ENCODE measurements at regions not wholly inside any gene's neighbourhood (a gene's known extent, or its start where the extent isn't known, plus 50 kb on each side); places are given as distances from the start of the nearest gene placed in this dataset.

- Histone ChIP-seq H4K20me1 (ENCODE audit: insufficient read depth, low read length) (no peaks in the 10 kb centered on the region), H3K4me1 (ENCODE audit: control insufficient read depth in 1 of 2, insufficient read depth in 2 of 2, low read length in 2 of 2) (no peaks in the 10 kb centered on the region), H3K4me2 (replicated peaks; ENCODE audit: extremely low read depth, low read length, poor library complexity, severe bottlenecking) (no peak overlapping the region), H3K27ac (ENCODE audit: low read depth in 1 of 2, low read length in 2 of 2) (no peak overlapping the region), H2AFZ (ENCODE audit: insufficient read depth, low read depth, low read length, poor library complexity, severe bottlenecking) (no peak overlapping the region), H3K4me3 (replicated peaks in 1 of 3; ENCODE audit: low read depth in 2 of 3, low read length in 3 of 3) (no peak overlapping the region), H3K79me2 (ENCODE audit: insufficient read depth, low read length) (no peaks in the 10 kb centered on the region), H3K9me3 (replicated peaks in 1 of 2; ENCODE audit: control insufficient read depth in 1 of 2, insufficient read depth in 1 of 2, low read length in 2 of 2) (peaks cover 12 to 23% of the 10 kb centered on the region in 2 donors), H3K9ac (ENCODE audit: insufficient read depth, low read length, poor library complexity, severe bottlenecking) (no peak overlapping the region), H3K36me3 (replicated peaks in 1 of 2; ENCODE audit: control insufficient read depth in 1 of 2, insufficient read depth in 2 of 2, low read length in 2 of 2) (no peaks in the 10 kb centered on the region), H3K27me3 (ENCODE audit: control insufficient read depth in 2 of 2, insufficient read depth in 2 of 2, low read length in 2 of 2) (no peaks in the 10 kb centered on the region)
- Mint-ChIP-seq H3K4me3 (no peak overlapping the region), H3K9me3 (peaks cover 0 to 17% (median 3%) of the 10 kb centered on the region in 7 donors), H3K27ac (no peak overlapping the region), H3K4me1 (no peaks in the 10 kb centered on the region), H3K27me3 (ENCODE audit: low read depth in 3 of 3) (no peaks in the 10 kb centered on the region), H3K36me3 (no peaks in the 10 kb centered on the region)
- no peak for TF ChIP-seq CTCF (IDR thresholded peaks at IDR 0.05)
- no peak for DNase-seq
- intact Hi-C loops (cut with micrococcal nuclease) = no loop called here
- 69% methylated on average over 1 of the region's 1 CpG for WGBS (ENCODE audit: insufficient coverage)
These were observed 211.3 kb downstream of the RERGL start for GRCh38 chr12:17878714-17879113.

GRCh38 chr12:17875230-17875629 lies 214.8 kb downstream of the RERGL start:
- Histone ChIP-seq H3K4me1 (ENCODE audit: control insufficient read depth in 1 of 2, insufficient read depth in 2 of 2, low read length in 2 of 2) (no peaks in the 10 kb centered on the region), H4K20me1 (ENCODE audit: insufficient read depth, low read length) (no peaks in the 10 kb centered on the region), H3K4me3 (replicated peaks in 1 of 3; ENCODE audit: low read depth in 2 of 3, low read length in 3 of 3) (no peak overlapping the region), H3K36me3 (replicated peaks in 1 of 2; ENCODE audit: control insufficient read depth in 1 of 2, insufficient read depth in 2 of 2, low read length in 2 of 2) (no peaks in the 10 kb centered on the region), H2AFZ (ENCODE audit: insufficient read depth, low read depth, low read length, poor library complexity, severe bottlenecking) (no peak overlapping the region), H3K9me3 (replicated peaks in 1 of 2; ENCODE audit: control insufficient read depth in 1 of 2, insufficient read depth in 1 of 2, low read length in 2 of 2) (peaks cover 13 to 23% of the 10 kb centered on the region in 2 donors), H3K9ac (ENCODE audit: insufficient read depth, low read length, poor library complexity, severe bottlenecking) (no peak overlapping the region), H3K27me3 (ENCODE audit: control insufficient read depth in 2 of 2, insufficient read depth in 2 of 2, low read length in 2 of 2) (no peaks in the 10 kb centered on the region), H3K27ac (ENCODE audit: low read depth in 1 of 2, low read length in 2 of 2) (no peak overlapping the region), H3K4me2 (replicated peaks; ENCODE audit: extremely low read depth, low read length, poor library complexity, severe bottlenecking) (no peak overlapping the region), H3K79me2 (ENCODE audit: insufficient read depth, low read length) (no peaks in the 10 kb centered on the region)
- no peak for TF ChIP-seq CTCF (IDR thresholded peaks at IDR 0.05)
- Mint-ChIP-seq H3K4me3 (no peak overlapping the region), H3K27ac (no peak overlapping the region), H3K27me3 (ENCODE audit: low read depth in 3 of 3) (peaks cover 0 to 2% (median 0%) of the 10 kb centered on the region in 3 donors), H3K36me3 (no peaks in the 10 kb centered on the region), H3K4me1 (no peaks in the 10 kb centered on the region), H3K9me3 (peaks cover 5 to 26% (median 9%) of the 10 kb centered on the region in 7 donors)
- no peak for DNase-seq
- intact Hi-C loops (cut with micrococcal nuclease) = no loop called here

All from CD14-positive monocyte (primary cell).